CD14-positive monocyte (primary cell): ENCODE measurements at regions not wholly inside any gene's neighbourhood (a gene's known extent, or its start where the extent isn't known, plus 50 kb on each side); places are given as distances from the start of the nearest gene placed in this dataset.

Source experiments
- DNase-seq, 3 donors: peaks; one replicate each; pipeline ENCODE4 v3.0.0-alpha.2; 2011 to 2022
- H2AFZ ChIP-seq: 2 replicates; pipeline ENCODE4 v1.6.0; 2012; ENCODE audit warnings: mild to moderate bottlenecking, low read depth, low read length, inconsistent platforms; ENCODE audit not compliant: insufficient read depth, poor library complexity, severe bottlenecking
- H3K27ac ChIP-seq, 2 donors: 1 replicate in 1 of 2; 2 replicates in 1 of 2; pipeline ENCODE4 v1.5.1; 2012 to 2013; ENCODE audit warnings: low read length in 2 of 2, control low read depth in 1 of 2, inconsistent platforms in 1 of 2, low read depth in 1 of 2, mild to moderate bottlenecking in 1 of 2
- H3K27me3 ChIP-seq, 2 donors: one replicate each; pipeline versions ENCODE4 v1.6.0 to v1.6.1; 2011 to 2013; ENCODE audit warnings: low read length in 2 of 2; ENCODE audit not compliant: control insufficient read depth in 2 of 2, insufficient read depth in 2 of 2
- H3K36me3 ChIP-seq, 2 donors: replicated peaks in 1 of 2; 1 replicate in 1 of 2; 2 replicates in 1 of 2; pipeline versions ENCODE4 v1.5.1 to v1.6.1; 2012 to 2013; ENCODE audit warnings: low read length in 2 of 2, control low read depth in 1 of 2, inconsistent platforms in 1 of 2, mild to moderate bottlenecking in 1 of 2; ENCODE audit not compliant: insufficient read depth in 2 of 2, control insufficient read depth in 1 of 2
- H3K4me1 ChIP-seq, 2 donors: 1 replicate in 1 of 2; 2 replicates in 1 of 2; pipeline versions ENCODE4 v1.5.1 to v1.6.1; 2012 to 2013; ENCODE audit warnings: low read length in 2 of 2, control low read depth in 1 of 2, inconsistent platforms in 1 of 2, mild to moderate bottlenecking in 1 of 2, moderate library complexity in 1 of 2; ENCODE audit not compliant: insufficient read depth in 2 of 2, control insufficient read depth in 1 of 2
- H3K4me2 ChIP-seq: replicated peaks from 2 replicates; pipeline ENCODE3; 2012; ENCODE audit warnings: low read length, moderate library complexity, mild to moderate bottlenecking; ENCODE audit not compliant: poor library complexity, severe bottlenecking; ENCODE audit errors: extremely low read depth
- H3K4me3 ChIP-seq, 3 experiments: fragments of 200-600 bp in 1 of 3; sonication (generic) in 1 of 3; replicated peaks in 1 of 3; 1 replicate in 2 of 3; 2 replicates in 1 of 3; pipeline ENCODE4 v1.5.1; 2011 to 2013; ENCODE audit warnings: low read length in 3 of 3, mild to moderate bottlenecking in 3 of 3, control low read depth in 2 of 3, low read depth in 2 of 3, inconsistent platforms in 1 of 3, moderate library complexity in 1 of 3
- H3K79me2 ChIP-seq: 2 replicates; pipeline ENCODE4 v1.6.0; 2012; ENCODE audit warnings: mild to moderate bottlenecking, control low read depth, inconsistent platforms, low read length, moderate library complexity; ENCODE audit not compliant: insufficient read depth
- H3K9ac ChIP-seq: 2 replicates; pipeline ENCODE4 v1.6.0; 2017; ENCODE audit warnings: low read length, mild to moderate bottlenecking; ENCODE audit not compliant: insufficient read depth, poor library complexity, severe bottlenecking
- H3K9me3 ChIP-seq, 2 donors: replicated peaks in 1 of 2; 1 replicate in 1 of 2; 2 replicates in 1 of 2; pipeline versions ENCODE4 v1.5.1 to v1.6.1; 2012 to 2013; ENCODE audit warnings: low read length in 2 of 2, control low read depth in 1 of 2; ENCODE audit not compliant: control insufficient read depth in 1 of 2, insufficient read depth in 1 of 2
- H4K20me1 ChIP-seq: 2 replicates; pipeline ENCODE4 v1.6.0; 2012; ENCODE audit warnings: mild to moderate bottlenecking, low read length, control low read depth, moderate library complexity; ENCODE audit not compliant: insufficient read depth
- H3K27ac Mint-ChIP-seq, 7 donors: one replicate each; pipeline ENCODE4 v1.8.0; 2020; ENCODE audit warnings: mild to moderate bottlenecking in 7 of 7, mixed read lengths in 7 of 7, moderate library complexity in 6 of 7, inconsistent platforms in 2 of 7
- H3K27me3 Mint-ChIP-seq, 3 donors: one replicate each; pipeline ENCODE4 v1.8.0; 2021 to 2022; ENCODE audit warnings: low read depth in 3 of 3, mild to moderate bottlenecking in 3 of 3, mixed read lengths in 3 of 3, moderate library complexity in 3 of 3, inconsistent platforms in 1 of 3
- H3K36me3 Mint-ChIP-seq, 2 donors: one replicate each; pipeline ENCODE4 v1.8.0; 2020; ENCODE audit warnings: mixed read lengths in 2 of 2, inconsistent platforms in 1 of 2, mild to moderate bottlenecking in 1 of 2
- H3K4me1 Mint-ChIP-seq: one replicate; pipeline ENCODE4 v1.8.0; 2020; ENCODE audit warnings: mild to moderate bottlenecking, mixed read lengths
- H3K4me3 Mint-ChIP-seq, 2 donors: one replicate each; pipeline ENCODE4 v1.8.0; 2020; ENCODE audit warnings: mild to moderate bottlenecking in 2 of 2, mixed read lengths in 2 of 2, moderate library complexity in 1 of 2
- H3K9me3 Mint-ChIP-seq, 7 donors: one replicate each; pipeline ENCODE4 v1.8.0; 2020 to 2022; ENCODE audit warnings: mixed read lengths in 7 of 7, mild to moderate bottlenecking in 6 of 7, moderate library complexity in 6 of 7, inconsistent platforms in 2 of 7
- WGBS: methylation state at CpG from one replicate; pipeline ENCODE4 v1.1.5; 2013; ENCODE audit warnings: missing lambda C conversion rate; ENCODE audit not compliant: insufficient coverage; 5-methylcytosine and 5-hydroxymethylcytosine counted together
- intact Hi-C, 2 donors: fragments of 100-400 bp; cut with micrococcal nuclease; formaldehyde crosslinking; loops; one replicate each; pipeline versions ENCODE4 v1.15.0 to v1.15.1; 2023
- TF ChIP-seq, protein P1 (sequence below): fragments of 200-600 bp; IDR thresholded peaks from one replicate; pipeline ENCODE4 v1.8.0; 2022; ENCODE audit warnings: antibody characterized with exemption, mild to moderate bottlenecking

DNA sequence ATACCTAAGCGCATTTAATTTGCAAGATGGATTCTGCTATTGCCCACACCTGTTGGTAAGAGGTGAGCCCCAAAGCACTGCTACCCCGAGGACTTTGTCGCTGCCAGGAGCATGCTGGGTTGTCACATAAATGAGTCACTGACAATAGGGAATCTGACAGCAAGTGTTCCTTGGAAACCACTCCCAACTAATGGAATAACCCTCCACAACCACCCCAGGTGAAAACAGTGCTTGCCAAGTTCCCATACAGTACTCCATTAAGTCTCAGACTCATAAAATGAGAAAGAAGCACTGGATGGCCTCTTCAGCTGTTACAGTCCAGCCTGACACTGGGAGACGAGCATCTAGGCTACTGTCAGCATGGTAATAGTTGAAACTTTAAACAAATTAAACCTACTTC is 108.6 kb downstream of the EFNB2 start:
- H3K9me3 ChIP-seq: peaks cover 0 to 7% of the 10 kb centered on the region in 2 donors
- intact Hi-C loops: no loop called here
- Mint-ChIP-seq H3K9me3 (peaks cover 0 to 15% (median 7%) of the 10 kb centered on the region in 7 donors), H3K27ac (no peak overlapping the region), H3K4me3 (no peak overlapping the region), H3K36me3 (no peaks in the 10 kb centered on the region), H3K4me1 (no peaks in the 10 kb centered on the region), H3K27me3 (peaks cover 0 to 2% (median 0%) of the 10 kb centered on the region in 3 donors)
- H4K20me1 ChIP-seq: no peaks in the 10 kb centered on the region
- no peak overlapping the region for H2AFZ ChIP-seq
- H3K27me3 ChIP-seq: no peaks in the 10 kb centered on the region
- H3K79me2 ChIP-seq: no peaks in the 10 kb centered on the region
- H3K4me2 ChIP-seq: no peak overlapping the region
- H3K4me3 ChIP-seq: no peak overlapping the region
- H3K36me3 ChIP-seq: no peaks in the 10 kb centered on the region
- no peaks in the 10 kb centered on the region for H3K4me1 ChIP-seq
- 78% methylated on average over 3 of the region's 4 CpGs for WGBS
- TF ChIP-seq, protein P1, sequence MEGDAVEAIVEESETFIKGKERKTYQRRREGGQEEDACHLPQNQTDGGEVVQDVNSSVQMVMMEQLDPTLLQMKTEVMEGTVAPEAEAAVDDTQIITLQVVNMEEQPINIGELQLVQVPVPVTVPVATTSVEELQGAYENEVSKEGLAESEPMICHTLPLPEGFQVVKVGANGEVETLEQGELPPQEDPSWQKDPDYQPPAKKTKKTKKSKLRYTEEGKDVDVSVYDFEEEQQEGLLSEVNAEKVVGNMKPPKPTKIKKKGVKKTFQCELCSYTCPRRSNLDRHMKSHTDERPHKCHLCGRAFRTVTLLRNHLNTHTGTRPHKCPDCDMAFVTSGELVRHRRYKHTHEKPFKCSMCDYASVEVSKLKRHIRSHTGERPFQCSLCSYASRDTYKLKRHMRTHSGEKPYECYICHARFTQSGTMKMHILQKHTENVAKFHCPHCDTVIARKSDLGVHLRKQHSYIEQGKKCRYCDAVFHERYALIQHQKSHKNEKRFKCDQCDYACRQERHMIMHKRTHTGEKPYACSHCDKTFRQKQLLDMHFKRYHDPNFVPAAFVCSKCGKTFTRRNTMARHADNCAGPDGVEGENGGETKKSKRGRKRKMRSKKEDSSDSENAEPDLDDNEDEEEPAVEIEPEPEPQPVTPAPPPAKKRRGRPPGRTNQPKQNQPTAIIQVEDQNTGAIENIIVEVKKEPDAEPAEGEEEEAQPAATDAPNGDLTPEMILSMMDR: no peak
- no peak for DNase-seq
- no peak overlapping the region for H3K9ac ChIP-seq
- no peak overlapping the region for H3K27ac ChIP-seq

- H3K27me3 ChIP-seq: no peaks in the 10 kb centered on the region
- peaks cover 0 to 12% (median 7%) of the 10 kb centered on the region in 7 donors for H3K9me3 Mint-ChIP-seq
- H3K36me3 Mint-ChIP-seq: no peaks in the 10 kb centered on the region
- H3K4me3 ChIP-seq: no peak overlapping the region
- no peak overlapping the region for H2AFZ ChIP-seq
- no peaks in the 10 kb centered on the region for H3K79me2 ChIP-seq
- no peaks in the 10 kb centered on the region for H3K36me3 ChIP-seq
- no peaks in the 10 kb centered on the region for H3K4me1 ChIP-seq
- WGBS: 96% methylated on average over 17 of the region's 17 CpGs
- H3K9ac ChIP-seq: no peak overlapping the region
- peaks cover 0 to 7% of the 10 kb centered on the region in 2 donors for H3K9me3 ChIP-seq
- intact Hi-C loops: no loop called here
- no peaks in the 10 kb centered on the region for H4K20me1 ChIP-seq
- H3K27ac Mint-ChIP-seq: no peak overlapping the region
- H3K4me1 Mint-ChIP-seq: no peaks in the 10 kb centered on the region
- H3K4me2 ChIP-seq: no peak overlapping the region
- H3K27ac ChIP-seq: no peak overlapping the region
- H3K4me3 Mint-ChIP-seq: no peak overlapping the region
- peaks cover 0 to 2% (median 2%) of the 10 kb centered on the region in 3 donors for H3K27me3 Mint-ChIP-seq
- TF ChIP-seq, protein P1: no peak
- no peak for DNase-seq
These were observed 109.8 kb downstream of the EFNB2 start for GRCh38 chr13:106425661-106426060.
